GM12892 (cell line): ENCODE measurements at regions not wholly inside any gene's neighbourhood (a gene's known extent, or its start where the extent isn't known, plus 50 kb on each side); places are given as distances from the start of the nearest gene placed in this dataset.

Experiments used
- POLR2A ChIP-seq: IDR thresholded peaks from 2 replicates; pipeline ENCODE4 v1.6.1; 2011; ENCODE audit warnings: low read depth, low read length, control low read depth
- POLR2AphosphoS5 ChIP-seq: IDR thresholded peaks from 2 replicates; pipeline ENCODE4 v1.6.1; 2011; ENCODE audit warnings: low read depth, low read length, control low read depth

DNA sequence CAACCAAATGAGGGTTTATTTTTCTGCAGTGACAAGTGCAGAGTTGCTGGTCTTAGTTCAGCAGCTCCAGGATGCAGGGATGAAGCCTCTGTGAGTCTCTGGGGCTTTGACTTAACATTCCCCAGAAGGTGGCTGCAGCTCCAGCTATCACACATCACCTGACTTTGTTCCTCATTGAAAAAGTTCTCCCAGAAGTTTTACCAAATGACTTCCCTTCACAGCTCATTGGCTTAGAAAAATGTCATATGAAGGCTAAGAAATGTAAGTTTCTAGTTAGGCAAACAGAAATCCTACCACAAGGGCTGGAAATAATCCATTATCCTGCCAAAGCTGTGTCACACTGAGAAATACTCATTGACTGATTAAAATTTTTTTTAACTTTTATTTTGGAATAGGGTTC is 184.9 kb downstream of the MINAR1 start:
- TF ChIP-seq POLR2AphosphoS5 = no peak
- TF ChIP-seq POLR2A = no peak
